ENCODE measurements at regions not wholly inside any gene's neighbourhood (a gene's known extent, or its start where the extent isn't known, plus 50 kb on each side); places are given as distances from the start of the nearest gene placed in this dataset.
"Not testable (repeated sequence)": the region's sequence is repeated elsewhere in the genome, so short reads cannot be mapped to it uniquely, and the experiment has no call there.

DNA sequence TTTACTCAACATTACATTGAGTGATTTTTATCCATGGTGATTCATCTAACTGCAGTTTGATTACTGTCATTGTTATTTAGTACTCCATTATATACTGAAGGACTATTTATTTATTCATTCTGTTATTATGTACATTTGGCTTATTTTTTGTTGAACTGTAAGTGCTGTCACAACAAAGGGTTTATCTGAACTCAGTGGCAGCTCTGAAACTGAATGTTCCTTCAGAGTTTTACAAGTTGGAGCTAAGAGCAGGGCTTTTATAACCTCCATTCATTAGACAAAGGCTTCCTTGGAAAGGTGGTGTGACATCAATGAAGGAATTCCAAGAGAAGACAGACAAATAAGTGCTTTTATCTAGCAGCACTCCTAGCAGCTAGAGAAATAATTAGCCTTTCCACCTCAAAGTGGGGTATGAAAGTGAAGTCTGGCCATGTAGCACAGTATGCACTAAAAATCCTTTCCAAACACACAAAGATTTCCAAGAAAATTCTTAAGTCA is 83.3 kb upstream of the GORAB start:
- no peaks in the 10 kb centered on the region for H3K9me3 ChIP-seq (ENCODE audit: control insufficient read depth, low read depth, low read length)

DNA sequence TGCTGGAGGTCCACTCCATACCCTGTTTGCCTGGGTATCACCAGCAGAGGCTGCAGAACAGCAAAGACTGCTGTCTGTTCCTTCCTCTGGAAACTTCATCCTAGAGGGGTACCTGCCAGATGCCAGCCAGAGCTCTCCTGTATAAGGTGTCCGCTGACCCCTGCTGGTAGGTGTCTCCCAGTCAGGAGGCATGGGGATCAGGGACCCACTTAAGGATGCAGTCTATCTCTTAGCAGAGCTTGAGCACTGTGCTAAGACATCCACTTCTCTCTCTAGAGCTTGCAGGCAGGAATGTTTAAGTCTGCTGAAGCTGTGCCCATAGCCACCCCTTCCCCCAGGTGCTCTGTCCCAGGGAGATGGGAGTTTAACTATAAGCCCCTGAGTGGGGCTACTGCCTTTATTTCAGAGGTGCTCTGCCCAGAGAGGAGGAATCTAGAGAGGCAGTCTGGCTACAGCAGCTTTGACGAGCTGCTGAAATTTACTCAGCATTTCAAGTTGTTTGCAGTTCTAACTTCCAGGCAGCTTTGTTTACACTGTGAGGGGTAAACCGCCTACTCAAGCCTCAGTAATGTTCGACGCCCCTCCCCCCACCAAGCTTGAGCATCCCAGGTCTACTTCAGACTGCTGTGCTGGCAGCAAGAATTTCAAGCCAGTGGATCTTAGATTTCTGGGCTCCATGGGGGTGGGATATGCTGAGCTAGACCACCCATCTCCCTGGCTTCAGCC is 74.5 kb upstream of the GORAB start:
- H3K27ac ChIP-seq (ENCODE audit: low read length); H3K4me1 ChIP-seq (ENCODE audit: control insufficient read depth, insufficient read depth, low read length); H3K27me3 ChIP-seq (ENCODE audit: control insufficient read depth, insufficient read depth, low read length); H3K36me3 ChIP-seq (ENCODE audit: control insufficient read depth, insufficient read depth, low read length); DNase-seq; H3K4me3 ChIP-seq (ENCODE audit: low read length); H3K9me3 ChIP-seq (ENCODE audit: control insufficient read depth, low read depth, low read length): not testable (repeated sequence)
- no CpG with 5 or more reads among the region's 5 CpGs for WGBS (ENCODE audit: insufficient coverage, low lambda C conversion rate)

More for the DNA sequence above, 83.3 kb upstream of the GORAB start:
- no peak for DNase-seq
- Histone ChIP-seq H3K36me3 (ENCODE audit: control insufficient read depth, insufficient read depth, low read length) (no peaks in the 10 kb centered on the region), H3K4me1 (ENCODE audit: control insufficient read depth, insufficient read depth, low read length) (no peaks in the 10 kb centered on the region), H3K27me3 (ENCODE audit: control insufficient read depth, insufficient read depth, low read length) (no peaks in the 10 kb centered on the region), H3K4me3 (ENCODE audit: low read length) (no peak overlapping the region), H3K27ac (ENCODE audit: low read length) (no peak overlapping the region)

DNA sequence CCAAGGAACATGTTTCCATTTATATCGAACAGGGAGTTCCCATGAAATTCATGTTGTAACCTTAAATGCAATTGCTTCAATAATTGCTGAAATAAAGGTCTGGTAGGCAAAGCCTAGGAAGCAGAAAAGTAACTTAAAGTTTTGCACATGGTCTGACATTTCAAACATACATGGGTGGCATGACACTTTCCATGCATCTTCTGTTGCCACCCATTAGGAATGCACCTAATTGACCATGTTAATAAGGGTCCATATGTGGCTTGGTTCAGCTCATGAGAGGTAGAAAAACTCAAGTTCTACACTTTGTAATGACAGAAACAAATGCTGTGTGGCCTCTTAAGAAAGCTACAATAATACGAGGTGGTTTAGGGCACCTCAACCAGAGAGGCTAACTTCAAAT is 72.0 kb upstream of the GORAB start:
- Histone ChIP-seq H3K4me3 (ENCODE audit: low read length) (no peak overlapping the region), H3K36me3 (ENCODE audit: control insufficient read depth, insufficient read depth, low read length) (no peaks in the 10 kb centered on the region), H3K9me3 (ENCODE audit: control insufficient read depth, low read depth, low read length) (no peaks in the 10 kb centered on the region), H3K27me3 (ENCODE audit: control insufficient read depth, insufficient read depth, low read length) (no peaks in the 10 kb centered on the region), H3K27ac (ENCODE audit: low read length) (no peak overlapping the region), H3K4me1 (ENCODE audit: control insufficient read depth, insufficient read depth, low read length) (no peaks in the 10 kb centered on the region)
- WGBS (ENCODE audit: insufficient coverage, low lambda C conversion rate), result 52% methylated on average over 2 of the region's 2 CpGs
- DNase-seq, result no peak

DNA sequence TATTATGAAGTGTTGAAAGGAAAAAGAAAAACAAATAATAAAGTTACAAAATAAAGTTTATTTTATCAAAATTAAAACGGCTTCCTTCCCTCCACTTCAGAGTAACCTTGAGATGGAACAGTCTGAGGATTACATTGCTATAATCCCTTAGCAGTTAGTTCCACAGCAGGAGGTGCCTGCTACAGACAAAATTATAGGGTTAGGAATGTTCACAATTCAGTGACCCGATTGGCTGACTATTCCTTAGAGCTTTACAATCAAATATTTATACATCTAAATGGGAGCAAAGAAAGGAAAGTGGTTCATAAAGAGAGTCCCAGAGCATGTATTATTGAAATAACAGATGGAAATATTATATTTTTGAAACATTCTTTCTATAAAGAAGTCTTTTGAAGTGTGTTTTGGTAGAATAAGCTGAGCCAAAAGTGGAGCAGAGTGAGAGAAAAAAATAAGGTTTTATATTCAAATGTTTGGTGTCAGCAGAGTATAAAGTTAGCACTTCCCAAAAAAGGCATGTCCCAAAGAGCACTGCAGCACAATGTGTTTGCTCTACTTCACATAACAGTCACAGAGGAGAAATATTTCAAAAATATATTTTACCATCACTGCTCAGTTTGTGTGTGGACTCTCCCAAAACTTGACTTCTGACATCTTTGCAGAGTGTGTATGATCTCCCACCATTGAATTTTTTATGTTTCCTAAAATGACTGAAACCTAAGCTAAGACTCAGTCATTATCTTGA is 71.4 kb upstream of the GORAB start:
- no CpG with 5 or more reads among the region's 2 CpGs for WGBS (ENCODE audit: insufficient coverage, low lambda C conversion rate)
- H3K9me3 ChIP-seq (ENCODE audit: control insufficient read depth, low read depth, low read length), result no peaks in the 10 kb centered on the region
- DNase-seq, result no peak
- no peaks in the 10 kb centered on the region for H3K36me3 ChIP-seq (ENCODE audit: control insufficient read depth, insufficient read depth, low read length)
- no peaks in the 10 kb centered on the region for H3K27me3 ChIP-seq (ENCODE audit: control insufficient read depth, insufficient read depth, low read length)
- H3K4me3 ChIP-seq (ENCODE audit: low read length), result no peak overlapping the region
- H3K27ac ChIP-seq (ENCODE audit: low read length), result no peak overlapping the region
- no peaks in the 10 kb centered on the region for H3K4me1 ChIP-seq (ENCODE audit: control insufficient read depth, insufficient read depth, low read length)

DNA sequence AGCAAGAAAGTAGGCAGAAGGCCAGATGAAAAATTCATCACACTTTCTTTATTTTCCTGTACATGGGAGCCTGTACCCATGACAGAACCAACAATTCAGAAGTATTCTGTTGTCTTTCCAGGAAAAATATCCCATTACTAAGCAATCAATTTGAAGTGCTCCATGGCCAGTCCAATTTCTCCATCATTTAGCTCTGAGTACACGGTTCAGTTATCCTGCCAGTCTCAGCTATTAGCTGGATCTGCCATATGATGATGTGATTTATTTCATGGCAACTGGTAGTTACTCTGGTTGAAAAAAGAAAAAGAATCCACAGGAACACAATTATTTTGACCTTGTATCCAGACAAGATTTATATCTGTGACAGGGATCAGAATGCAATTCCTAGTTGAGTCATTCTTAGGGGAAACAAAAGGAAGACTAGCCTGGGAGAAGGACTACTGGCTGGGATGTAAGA is 70.6 kb upstream of the GORAB start:
- H3K4me3 ChIP-seq (ENCODE audit: low read length), result no peak overlapping the region
- no peak for DNase-seq
- H3K27ac ChIP-seq (ENCODE audit: low read length), result no peak overlapping the region
- no CpG with 5 or more reads among the region's 1 CpG for whole genome bisulfite sequencing (ENCODE audit: insufficient coverage, low lambda C conversion rate)
- H3K9me3 ChIP-seq (ENCODE audit: control insufficient read depth, low read depth, low read length), result no peaks in the 10 kb centered on the region
- no peaks in the 10 kb centered on the region for H3K36me3 ChIP-seq (ENCODE audit: control insufficient read depth, insufficient read depth, low read length)
- no peaks in the 10 kb centered on the region for H3K27me3 ChIP-seq (ENCODE audit: control insufficient read depth, insufficient read depth, low read length)
- H3K4me1 ChIP-seq (ENCODE audit: control insufficient read depth, insufficient read depth, low read length), result no peaks in the 10 kb centered on the region

DNA sequence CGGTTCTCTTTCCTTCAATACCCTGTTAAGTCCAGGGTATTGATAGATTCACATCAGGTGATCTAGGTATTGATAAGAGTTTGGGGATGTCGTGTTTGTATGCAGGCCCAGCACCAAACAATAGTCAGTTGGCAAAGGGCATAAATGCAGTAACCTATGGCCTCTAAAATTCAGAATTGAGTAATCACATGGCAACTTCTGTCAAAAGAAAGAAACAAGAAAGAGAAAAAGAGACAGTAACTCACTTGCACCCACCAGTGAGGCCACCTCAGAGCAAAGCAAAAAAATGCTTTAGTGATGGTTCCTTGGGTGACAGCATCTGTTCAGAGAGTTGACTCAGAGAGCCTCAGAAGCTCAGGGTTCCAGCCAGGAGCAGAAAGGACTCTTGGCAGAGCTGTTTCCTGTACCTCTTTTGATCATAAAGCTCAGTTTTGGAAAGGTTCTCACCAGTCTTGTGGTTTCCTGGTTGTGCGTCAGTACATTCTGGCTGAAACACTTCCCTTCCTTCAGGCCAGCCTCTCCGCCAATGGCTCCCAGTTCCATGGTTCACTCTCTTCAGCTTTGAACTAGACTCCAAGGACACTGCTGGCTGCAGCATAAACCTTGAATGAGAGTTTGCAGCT is 70.1 kb upstream of the GORAB start:
- H3K4me3 ChIP-seq (ENCODE audit: low read length), result no peak overlapping the region
- no peaks in the 10 kb centered on the region for H3K4me1 ChIP-seq (ENCODE audit: control insufficient read depth, insufficient read depth, low read length)
- no peak for DNase-seq
- no peaks in the 10 kb centered on the region for H3K36me3 ChIP-seq (ENCODE audit: control insufficient read depth, insufficient read depth, low read length)
- no peaks in the 10 kb centered on the region for H3K27me3 ChIP-seq (ENCODE audit: control insufficient read depth, insufficient read depth, low read length)
- H3K27ac ChIP-seq (ENCODE audit: low read length), result no peak overlapping the region
- WGBS (ENCODE audit: insufficient coverage, low lambda C conversion rate), result no CpG with 5 or more reads among the region's 4 CpGs
- H3K9me3 ChIP-seq (ENCODE audit: control insufficient read depth, low read depth, low read length), result no peaks in the 10 kb centered on the region

DNA sequence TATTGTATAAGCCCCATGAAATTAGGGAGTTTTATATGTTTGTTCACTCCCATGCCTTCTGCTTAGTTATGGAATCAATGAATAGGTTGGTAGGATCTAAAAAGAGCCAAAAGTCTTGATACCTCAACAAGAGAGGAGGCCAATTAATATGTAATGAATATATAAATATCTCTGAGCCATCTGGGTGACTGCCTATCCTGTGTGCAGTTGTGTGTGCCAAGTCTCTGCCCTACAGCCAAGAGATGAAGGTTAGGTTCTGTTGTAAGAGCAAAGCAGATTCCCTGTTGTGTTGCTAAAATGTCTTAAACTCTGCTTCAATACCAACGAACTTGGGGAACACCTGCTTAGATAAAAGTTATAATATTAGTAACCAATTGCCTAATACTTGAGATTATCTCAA is 61.8 kb upstream of the GORAB start:
- no peaks in the 10 kb centered on the region for H3K4me1 ChIP-seq (ENCODE audit: control insufficient read depth, insufficient read depth, low read length)
- H3K36me3 ChIP-seq (ENCODE audit: control insufficient read depth, insufficient read depth, low read length), result no peaks in the 10 kb centered on the region
- DNase-seq, result no peak
- WGBS (ENCODE audit: insufficient coverage, low lambda C conversion rate), result no CpG with 5 or more reads among the region's 1 CpG
- no peaks in the 10 kb centered on the region for H3K27me3 ChIP-seq (ENCODE audit: control insufficient read depth, insufficient read depth, low read length)
- no peaks in the 10 kb centered on the region for H3K9me3 ChIP-seq (ENCODE audit: control insufficient read depth, low read depth, low read length)
- H3K27ac ChIP-seq (ENCODE audit: low read length), result no peak overlapping the region
- H3K4me3 ChIP-seq (ENCODE audit: low read length), result no peak overlapping the region

DNA sequence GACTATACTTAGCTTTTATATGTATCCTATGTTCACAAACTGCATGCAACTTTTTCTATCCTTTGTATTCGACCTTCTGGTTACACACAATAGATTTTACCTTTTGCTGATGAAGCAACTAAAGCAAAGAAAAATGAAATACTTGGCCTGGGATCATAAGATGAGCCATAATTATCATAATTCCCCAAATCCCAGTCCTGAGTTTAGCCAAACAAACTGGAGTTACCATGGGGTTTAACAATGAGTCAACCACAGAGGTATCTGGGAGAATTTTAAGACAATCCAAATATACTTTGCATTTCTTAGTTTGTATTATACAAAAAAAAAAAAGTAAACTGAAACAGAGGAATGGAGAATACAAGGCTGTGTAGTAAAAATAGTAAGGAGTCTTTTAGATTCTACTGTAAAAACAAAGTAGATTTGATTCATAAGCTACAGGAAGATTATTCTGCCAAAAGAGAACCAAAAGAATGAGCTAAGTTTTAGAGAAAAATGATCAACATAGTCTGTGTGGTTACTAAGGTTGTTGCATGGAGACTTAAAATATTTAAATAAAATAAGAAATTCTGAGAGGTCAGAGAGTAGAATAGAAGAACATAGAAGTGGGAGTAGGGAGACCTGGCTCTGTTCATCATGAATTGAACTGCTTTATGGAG is 60.4 kb upstream of the GORAB start:
- WGBS (ENCODE audit: insufficient coverage, low lambda C conversion rate), result 17% methylated on average over 1 of the region's 1 CpG
- no peaks in the 10 kb centered on the region for H3K36me3 ChIP-seq (ENCODE audit: control insufficient read depth, insufficient read depth, low read length)
- no peaks in the 10 kb centered on the region for H3K4me1 ChIP-seq (ENCODE audit: control insufficient read depth, insufficient read depth, low read length)
- no peaks in the 10 kb centered on the region for H3K9me3 ChIP-seq (ENCODE audit: control insufficient read depth, low read depth, low read length)
- DNase-seq, result no peak
- H3K27ac ChIP-seq (ENCODE audit: low read length), result no peak overlapping the region
- no peak overlapping the region for H3K4me3 ChIP-seq (ENCODE audit: low read length)
- no peaks in the 10 kb centered on the region for H3K27me3 ChIP-seq (ENCODE audit: control insufficient read depth, insufficient read depth, low read length)

DNA sequence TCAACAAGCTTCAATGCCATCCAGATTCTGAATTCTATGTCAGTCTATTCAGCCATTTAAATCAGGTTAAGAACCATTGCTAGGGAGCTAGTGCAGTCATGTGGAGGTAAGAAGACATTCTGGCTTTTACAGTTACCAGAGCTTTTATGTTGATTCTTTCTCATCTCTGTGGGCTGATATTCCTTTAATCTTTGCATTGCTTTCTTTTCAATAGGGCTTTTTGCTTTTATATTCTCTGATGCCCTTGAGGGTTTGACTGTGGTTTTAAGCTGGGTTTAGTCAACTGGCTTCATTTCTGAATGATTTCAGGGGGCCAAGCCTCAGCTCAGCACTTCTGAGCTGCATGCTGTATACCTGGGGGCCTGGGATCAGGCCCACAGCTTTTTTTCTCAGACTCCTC is 51.0 kb upstream of the GORAB start:
- no peak for DNase-seq

More for the DNA sequence above, 51.0 kb upstream of the GORAB start:
- no peaks in the 10 kb centered on the region for H3K27me3 ChIP-seq (ENCODE audit: control insufficient read depth, insufficient read depth, low read length)
- no peaks in the 10 kb centered on the region for H3K9me3 ChIP-seq (ENCODE audit: control insufficient read depth, low read depth, low read length)
- H3K27ac ChIP-seq (ENCODE audit: low read length), result no peak overlapping the region
- no peaks in the 10 kb centered on the region for H3K4me1 ChIP-seq (ENCODE audit: control insufficient read depth, insufficient read depth, low read length)
- H3K4me3 ChIP-seq (ENCODE audit: low read length), result no peak overlapping the region
- no peaks in the 10 kb centered on the region for H3K36me3 ChIP-seq (ENCODE audit: control insufficient read depth, insufficient read depth, low read length)
